ENCODE measurements at regions not wholly inside any gene's neighbourhood (a gene's known extent, or its start where the extent isn't known, plus 50 kb on each side); places are given as distances from the start of the nearest gene placed in this dataset.
A peak's percentile ranks its signal among the peaks of the same experiment; 100 is the strongest.

DNA sequence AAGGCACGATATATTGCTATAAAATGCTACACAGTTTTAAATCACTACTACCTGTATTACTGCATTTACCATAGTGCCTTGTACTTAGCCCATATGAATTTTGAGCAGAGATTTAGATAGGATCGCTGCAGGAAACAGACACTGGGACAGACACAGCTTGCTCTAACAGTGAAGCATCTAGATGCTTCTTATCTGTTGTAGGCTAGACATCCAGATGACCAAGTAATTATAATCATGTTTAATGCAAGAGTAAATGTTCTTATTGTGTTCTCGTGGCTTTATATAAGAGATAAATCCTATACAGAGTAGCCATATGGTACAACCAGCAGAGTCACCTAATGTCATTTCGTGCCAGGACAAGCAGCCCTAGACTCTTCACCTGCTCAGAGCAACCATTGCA is 92.8 kb downstream of the ASCL1 start:
- no peak overlapping the region for H3K27ac Mint-ChIP-seq
- H3K36me3 Mint-ChIP-seq (ENCODE audit: low read depth): no peaks in the 10 kb centered on the region
- H3K4me3 Mint-ChIP-seq (ENCODE audit: low read depth): no peak overlapping the region
- H3K4me1 Mint-ChIP-seq (ENCODE audit: low read depth): peaks cover 5% of the 10 kb centered on the region
- intact Hi-C loops (cut with micrococcal nuclease): no loop called here
- DNase-seq (ENCODE audit: low spot score): no peak
- H3K27me3 Mint-ChIP-seq (ENCODE audit: low read depth): no peaks in the 10 kb centered on the region
- H3K9me3 Mint-ChIP-seq: no peaks in the 10 kb centered on the region

DNA sequence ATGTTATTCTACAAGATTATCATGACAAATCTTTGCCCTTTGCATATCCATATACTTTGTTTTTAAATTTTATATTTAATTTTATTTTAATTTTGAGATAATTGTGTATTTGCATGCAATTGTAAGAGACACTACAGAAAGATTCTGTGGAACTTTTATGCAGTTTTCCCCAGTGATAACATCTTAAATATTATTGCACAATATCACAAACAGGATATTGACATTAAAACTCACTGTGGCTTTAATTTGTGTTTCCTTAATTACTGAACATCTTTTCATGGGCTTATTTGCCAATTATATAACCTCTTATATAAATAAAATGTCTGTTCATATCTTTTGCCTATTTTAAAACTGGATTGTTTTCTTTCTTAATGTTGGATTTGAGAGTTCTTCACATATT is 95.6 kb downstream of the ASCL1 start:
- Mint-ChIP-seq H3K4me1 (ENCODE audit: low read depth) (peaks cover 5% of the 10 kb centered on the region), H3K36me3 (ENCODE audit: low read depth) (no peaks in the 10 kb centered on the region), H3K9me3 (no peaks in the 10 kb centered on the region), H3K27me3 (ENCODE audit: low read depth) (no peaks in the 10 kb centered on the region), H3K4me3 (ENCODE audit: low read depth) (no peak overlapping the region), H3K27ac (no peak overlapping the region)
- intact Hi-C loops (cut with micrococcal nuclease): no loop called here
- no peak for DNase-seq (ENCODE audit: low spot score)

DNA sequence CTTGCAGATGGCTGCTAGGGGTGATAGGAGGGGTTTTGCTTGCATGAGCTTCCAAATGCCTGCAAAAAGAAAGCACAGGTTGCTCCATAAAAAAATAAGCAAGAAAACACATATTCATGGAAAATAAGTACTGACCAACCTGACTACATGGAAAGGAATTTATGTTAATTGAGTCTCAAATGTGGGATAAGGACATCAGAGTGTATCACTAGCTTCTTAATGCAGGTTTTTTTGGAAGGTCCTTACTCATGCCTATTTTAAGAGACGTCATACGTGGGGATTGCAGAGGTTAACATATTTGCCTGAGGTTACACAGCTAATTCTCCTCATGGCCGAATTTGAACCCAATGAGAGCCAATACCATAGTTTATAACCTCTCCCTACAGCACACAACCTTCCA is 116.2 kb downstream of the ASCL1 start:
- Mint-ChIP-seq H3K36me3 (ENCODE audit: low read depth) (no peaks in the 10 kb centered on the region), H3K4me3 (ENCODE audit: low read depth) (no peak overlapping the region), H3K4me1 (ENCODE audit: low read depth) (no peaks in the 10 kb centered on the region), H3K27me3 (ENCODE audit: low read depth) (no peaks in the 10 kb centered on the region), H3K27ac (no peak overlapping the region), H3K9me3 (no peaks in the 10 kb centered on the region)
- intact Hi-C loops (cut with micrococcal nuclease): no loop called here
- no peak for DNase-seq (ENCODE audit: low spot score)

DNA sequence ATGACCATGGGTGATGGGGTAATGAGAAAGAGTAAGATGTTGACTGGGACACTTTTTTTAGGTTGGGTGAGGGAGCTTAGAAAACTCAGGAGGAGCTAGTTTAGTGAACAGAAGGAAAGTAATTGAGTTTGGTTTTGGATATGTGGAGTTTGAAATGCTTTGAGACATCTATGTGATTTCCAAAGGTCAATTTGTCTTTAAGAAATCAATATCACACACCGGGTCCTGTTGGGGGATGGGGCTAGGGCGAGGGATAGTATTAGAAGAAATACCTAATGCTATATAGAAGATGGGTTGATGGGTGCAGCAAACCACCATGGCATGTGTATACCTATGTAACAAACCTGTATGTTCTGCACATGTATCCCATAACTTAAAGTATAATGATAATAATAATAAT is 118.4 kb downstream of the ASCL1 start:
- no peaks in the 10 kb centered on the region for H3K27me3 Mint-ChIP-seq (ENCODE audit: low read depth)
- intact Hi-C loops (cut with micrococcal nuclease): no loop called here
- no peak for DNase-seq (ENCODE audit: low spot score)

DNA sequence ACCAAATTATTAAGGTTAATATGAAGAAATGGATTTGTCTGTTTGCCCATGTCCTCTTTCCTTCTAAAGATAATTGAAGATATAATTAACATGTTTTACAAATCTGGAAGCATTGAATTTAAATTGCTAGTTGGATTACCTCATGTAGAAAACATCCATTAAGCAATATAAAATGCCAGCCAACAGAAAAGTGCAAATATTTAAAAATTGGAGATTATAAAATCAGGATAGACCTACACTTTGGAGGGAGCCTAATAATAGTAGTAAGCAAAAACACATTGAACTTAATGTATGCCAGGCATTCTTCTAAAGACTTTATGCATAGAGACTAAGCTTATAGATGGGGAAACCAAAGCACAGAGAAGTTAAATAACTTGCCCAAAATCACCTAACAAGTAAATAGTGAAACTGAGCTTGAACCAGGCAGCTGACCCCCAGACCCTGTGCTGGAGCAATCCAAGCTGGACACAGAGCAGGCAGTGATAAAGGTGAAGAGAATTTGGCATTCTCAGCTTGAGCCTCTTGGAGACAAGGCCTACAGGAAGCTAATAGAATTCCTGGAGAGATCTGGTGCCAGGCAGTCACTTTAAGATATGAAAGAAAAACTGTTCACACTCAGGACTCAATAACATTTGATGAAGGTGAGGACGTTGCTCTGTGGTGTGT is 119.8 kb downstream of the ASCL1 start:
- no peaks in the 10 kb centered on the region for H3K4me1 Mint-ChIP-seq (ENCODE audit: low read depth)
- H3K27me3 Mint-ChIP-seq (ENCODE audit: low read depth): no peaks in the 10 kb centered on the region
- no peak overlapping the region for H3K4me3 Mint-ChIP-seq (ENCODE audit: low read depth)
- no peaks in the 10 kb centered on the region for H3K9me3 Mint-ChIP-seq
- H3K27ac Mint-ChIP-seq: no peak overlapping the region
- H3K36me3 Mint-ChIP-seq (ENCODE audit: low read depth): no peaks in the 10 kb centered on the region
- DNase-seq (ENCODE audit: low spot score): no peak
- intact Hi-C loops (cut with micrococcal nuclease): no loop called here

More for the DNA sequence above, 118.4 kb downstream of the ASCL1 start:
- Mint-ChIP-seq H3K9me3 (no peaks in the 10 kb centered on the region), H3K4me1 (ENCODE audit: low read depth) (no peaks in the 10 kb centered on the region), H3K27ac (no peak overlapping the region), H3K36me3 (ENCODE audit: low read depth) (no peaks in the 10 kb centered on the region), H3K4me3 (ENCODE audit: low read depth) (no peak overlapping the region)

DNA sequence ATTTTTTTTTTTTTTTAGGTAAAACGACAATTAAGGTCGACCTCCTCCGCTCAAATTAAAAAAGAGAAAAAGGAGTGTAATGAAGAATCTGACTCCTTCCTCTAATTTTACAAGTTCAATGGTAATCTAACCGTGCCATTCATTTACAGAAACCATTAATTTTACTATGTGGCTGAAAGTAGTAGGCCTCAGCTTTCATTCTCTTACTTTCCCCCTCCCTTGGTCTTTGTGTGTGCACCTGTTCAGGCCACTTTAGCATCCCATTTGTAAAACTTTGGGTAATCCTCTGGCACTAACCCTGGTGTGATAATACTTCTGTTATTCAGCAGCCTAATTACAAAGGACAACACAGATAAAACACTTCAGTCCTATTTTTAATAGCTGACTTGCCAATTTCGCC is 128.1 kb downstream of the ASCL1 start:
- no peak for DNase-seq (ENCODE audit: low spot score)
- no peak overlapping the region for H3K4me3 Mint-ChIP-seq (ENCODE audit: low read depth)
- no peaks in the 10 kb centered on the region for H3K4me1 Mint-ChIP-seq (ENCODE audit: low read depth)
- H3K27ac Mint-ChIP-seq: no peak overlapping the region
- intact Hi-C loops (cut with micrococcal nuclease): no loop called here
- no peaks in the 10 kb centered on the region for H3K9me3 Mint-ChIP-seq
- no peaks in the 10 kb centered on the region for H3K36me3 Mint-ChIP-seq (ENCODE audit: low read depth)
- no peaks in the 10 kb centered on the region for H3K27me3 Mint-ChIP-seq (ENCODE audit: low read depth)

DNA sequence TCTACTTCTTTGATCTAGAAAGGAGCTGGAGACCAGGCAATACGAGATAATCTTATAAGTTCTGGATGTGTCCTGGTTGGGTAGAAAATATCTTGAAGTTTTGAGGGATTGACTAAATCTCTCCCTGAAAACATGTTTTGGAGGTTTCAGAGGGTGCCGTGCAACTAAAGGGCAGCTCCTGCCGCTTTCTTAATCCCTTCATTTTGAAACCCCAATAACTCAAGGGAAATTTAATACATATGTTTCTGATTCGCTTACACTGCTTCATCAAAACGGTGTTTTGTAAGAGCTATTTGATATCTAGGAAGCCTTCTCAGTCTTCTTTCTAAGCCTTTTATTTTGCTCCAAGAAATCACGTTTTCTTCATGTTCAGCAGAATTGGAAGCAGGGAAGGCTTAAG is 129.0 kb downstream of the ASCL1 start:
- intact Hi-C loops (cut with micrococcal nuclease): no loop called here
- H3K9me3 Mint-ChIP-seq: no peaks in the 10 kb centered on the region
- H3K4me3 Mint-ChIP-seq (ENCODE audit: low read depth): no peak overlapping the region
- no peak for DNase-seq (ENCODE audit: low spot score)
- no peak overlapping the region for H3K27ac Mint-ChIP-seq
- no peaks in the 10 kb centered on the region for H3K27me3 Mint-ChIP-seq (ENCODE audit: low read depth)
- H3K36me3 Mint-ChIP-seq (ENCODE audit: low read depth): no peaks in the 10 kb centered on the region
- no peaks in the 10 kb centered on the region for H3K4me1 Mint-ChIP-seq (ENCODE audit: low read depth)

DNA sequence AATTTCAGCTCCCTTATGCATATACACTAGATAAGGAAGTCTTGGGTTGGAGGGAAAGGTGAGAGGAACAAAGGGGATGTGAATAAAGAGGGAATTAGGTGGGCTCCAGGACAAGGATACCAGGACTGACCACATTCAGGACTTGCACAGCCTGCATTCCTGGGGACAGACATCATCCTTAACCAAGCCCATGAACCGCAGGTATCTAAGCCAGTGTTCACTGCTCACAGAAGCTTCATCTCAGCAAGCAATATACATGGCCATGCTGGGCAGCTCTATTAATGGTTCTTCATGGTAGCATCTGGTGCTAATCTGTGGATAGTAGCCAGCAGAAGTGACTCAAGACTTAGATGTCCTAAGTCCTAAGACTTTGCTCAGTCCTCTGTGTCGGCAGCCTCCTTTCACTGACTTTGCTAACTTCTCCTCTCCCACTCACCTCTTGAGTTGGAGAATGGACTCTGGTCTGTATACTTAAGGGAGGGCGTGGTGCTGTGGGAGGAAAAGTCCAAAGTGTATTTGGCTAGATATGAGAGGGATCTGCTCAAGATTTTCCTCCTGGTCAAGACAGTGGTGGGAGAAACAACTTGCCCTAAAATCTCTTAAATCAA is 136.1 kb downstream of the ASCL1 start:
- DNase-seq (ENCODE audit: low spot score): no peak
- intact Hi-C loops (cut with micrococcal nuclease): no loop called here
- no peak overlapping the region for H3K27ac Mint-ChIP-seq
- no peaks in the 10 kb centered on the region for H3K9me3 Mint-ChIP-seq
- H3K36me3 Mint-ChIP-seq (ENCODE audit: low read depth): no peaks in the 10 kb centered on the region
- H3K4me1 Mint-ChIP-seq (ENCODE audit: low read depth): no peaks in the 10 kb centered on the region
- H3K4me3 Mint-ChIP-seq (ENCODE audit: low read depth): no peak overlapping the region
- H3K27me3 Mint-ChIP-seq (ENCODE audit: low read depth): no peaks in the 10 kb centered on the region

DNA sequence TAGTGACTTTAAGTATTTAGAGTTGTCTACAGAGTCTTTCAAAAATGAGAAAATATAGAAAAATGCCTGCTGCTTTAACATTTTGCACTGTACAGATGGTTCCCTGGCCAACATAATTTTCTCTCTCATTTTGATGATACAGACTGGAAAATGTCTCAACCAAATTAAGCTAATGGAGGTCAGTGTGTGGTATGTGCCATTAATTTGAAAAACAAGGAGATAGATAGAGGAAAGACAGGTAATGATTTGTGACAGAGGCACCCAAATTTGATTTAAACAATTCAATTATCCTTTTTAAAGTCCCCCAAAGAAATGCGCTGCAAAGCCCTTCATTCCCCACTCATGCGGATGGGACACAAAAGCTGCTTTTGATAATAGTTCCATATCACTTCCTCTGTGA is 140.0 kb downstream of the ASCL1 start:
- Mint-ChIP-seq H3K9me3 (peaks cover 3% of the 10 kb centered on the region), H3K27me3 (ENCODE audit: low read depth) (no peaks in the 10 kb centered on the region), H3K27ac (no peak overlapping the region), H3K4me1 (ENCODE audit: low read depth) (peaks cover 1% of the 10 kb centered on the region), H3K4me3 (ENCODE audit: low read depth) (no peak overlapping the region), H3K36me3 (ENCODE audit: low read depth) (no peaks in the 10 kb centered on the region)
- intact Hi-C loops (cut with micrococcal nuclease): no loop called here
- DNase-seq (ENCODE audit: low spot score): no peak

DNA sequence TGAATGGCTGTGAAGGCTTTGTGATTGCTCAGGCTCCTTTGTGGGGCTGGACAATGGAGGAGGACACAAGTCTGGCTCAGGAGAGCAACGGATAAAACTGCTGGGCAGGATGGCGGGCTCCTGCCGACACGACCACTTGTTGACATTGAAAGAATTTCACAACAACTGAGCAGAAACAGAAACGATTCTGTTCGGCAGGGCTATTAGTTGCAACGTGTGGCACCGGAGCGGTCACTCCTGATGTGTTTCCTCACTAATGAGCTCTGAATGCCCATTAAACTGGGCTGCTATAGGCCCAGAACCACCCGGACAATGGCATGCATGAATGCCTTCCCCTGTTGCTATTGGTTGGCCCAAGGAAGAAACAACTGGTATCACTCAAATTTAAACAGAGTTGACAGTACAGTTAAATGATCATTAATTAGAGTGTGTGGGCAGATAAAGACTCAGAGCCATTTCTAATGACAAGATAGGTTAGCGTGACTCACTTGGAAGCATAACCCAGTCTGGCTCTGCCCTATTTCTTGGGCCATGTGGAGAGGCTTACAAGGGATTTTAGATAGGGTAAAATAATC is 142.9 kb downstream of the ASCL1 start:
- H3K27me3 Mint-ChIP-seq (ENCODE audit: low read depth): no peaks in the 10 kb centered on the region
- H3K36me3 Mint-ChIP-seq (ENCODE audit: low read depth): no peaks in the 10 kb centered on the region
- H3K9me3 Mint-ChIP-seq: peaks cover 3% of the 10 kb centered on the region
- intact Hi-C loops (cut with micrococcal nuclease): no loop called here
- H3K27ac Mint-ChIP-seq: no peak overlapping the region
- H3K4me3 Mint-ChIP-seq (ENCODE audit: low read depth): no peak overlapping the region
- no peak for DNase-seq (ENCODE audit: low spot score)
- peaks cover 1% of the 10 kb centered on the region for H3K4me1 Mint-ChIP-seq (ENCODE audit: low read depth)

DNA sequence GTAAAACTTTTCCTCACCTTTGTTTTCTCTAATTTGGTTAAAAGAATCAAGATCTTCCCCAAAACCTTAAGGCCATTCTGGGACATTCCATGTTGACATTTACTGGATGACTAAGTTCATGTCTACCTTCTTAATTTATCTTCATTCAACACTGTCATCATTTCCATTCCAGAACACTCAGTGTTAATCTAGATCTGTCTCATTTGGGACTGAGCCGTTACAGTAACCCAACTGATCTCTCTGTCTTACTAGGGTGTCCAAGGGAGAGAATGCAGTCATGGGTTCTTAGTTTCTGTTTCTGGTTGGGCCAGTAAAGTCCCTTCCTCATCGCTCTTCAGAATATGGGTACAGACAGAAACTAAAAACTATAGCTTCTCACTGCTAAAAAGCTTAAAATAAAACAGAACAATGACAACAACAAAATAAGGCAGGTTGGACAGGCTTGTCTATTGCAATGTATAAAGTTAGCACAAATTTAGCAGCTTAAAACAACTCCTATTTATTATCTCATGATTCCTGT is 144.8 kb downstream of the ASCL1 start:
- no peak for DNase-seq (ENCODE audit: low spot score)
- Mint-ChIP-seq H3K27me3 (ENCODE audit: low read depth) (no peaks in the 10 kb centered on the region), H3K4me1 (ENCODE audit: low read depth) (peaks cover 3% of the 10 kb centered on the region), H3K9me3 (peaks cover 3% of the 10 kb centered on the region), H3K36me3 (ENCODE audit: low read depth) (no peaks in the 10 kb centered on the region), H3K4me3 (ENCODE audit: low read depth) (no peak overlapping the region), H3K27ac (peak overlapping the region; percentile 19)
- intact Hi-C loops (cut with micrococcal nuclease): no loop called here

DNA sequence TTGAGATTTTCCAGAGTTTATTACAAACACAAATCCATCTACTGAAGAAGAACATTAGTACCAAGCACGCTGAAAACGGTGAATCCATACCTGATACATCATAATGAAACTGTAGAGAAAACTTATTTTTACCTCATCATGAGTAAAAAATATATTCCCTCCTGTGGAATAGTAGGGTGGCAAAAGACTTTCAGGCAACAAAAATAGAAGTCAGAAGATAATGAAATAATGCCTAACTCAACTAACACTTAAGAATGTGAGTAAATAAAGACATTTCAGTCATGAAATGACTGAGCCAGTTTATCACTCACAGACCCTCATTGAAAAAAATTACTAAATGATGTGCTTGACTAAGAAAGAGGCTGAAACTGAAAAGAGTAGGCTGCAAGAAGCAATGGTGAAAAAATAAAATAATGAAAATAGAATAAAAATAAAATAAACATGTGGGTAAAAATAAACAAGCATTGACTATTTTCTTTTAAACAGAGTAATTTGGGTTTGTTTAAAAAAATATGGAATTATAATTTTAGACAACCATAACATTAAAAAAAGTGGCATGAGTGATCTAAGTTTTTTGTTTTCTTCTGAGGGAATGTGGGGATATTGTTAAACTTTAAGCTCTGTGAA is 148.6 kb downstream of the ASCL1 start:
- H3K36me3 Mint-ChIP-seq (ENCODE audit: low read depth): no peaks in the 10 kb centered on the region
- no peak overlapping the region for H3K27ac Mint-ChIP-seq
- no peaks in the 10 kb centered on the region for H3K27me3 Mint-ChIP-seq (ENCODE audit: low read depth)
- no peak overlapping the region for H3K4me3 Mint-ChIP-seq (ENCODE audit: low read depth)
- H3K4me1 Mint-ChIP-seq (ENCODE audit: low read depth): peaks cover 3% of the 10 kb centered on the region
- DNase-seq (ENCODE audit: low spot score): no peak
- intact Hi-C loops (cut with micrococcal nuclease): no loop called here
- peaks cover 2% of the 10 kb centered on the region for H3K9me3 Mint-ChIP-seq

DNA sequence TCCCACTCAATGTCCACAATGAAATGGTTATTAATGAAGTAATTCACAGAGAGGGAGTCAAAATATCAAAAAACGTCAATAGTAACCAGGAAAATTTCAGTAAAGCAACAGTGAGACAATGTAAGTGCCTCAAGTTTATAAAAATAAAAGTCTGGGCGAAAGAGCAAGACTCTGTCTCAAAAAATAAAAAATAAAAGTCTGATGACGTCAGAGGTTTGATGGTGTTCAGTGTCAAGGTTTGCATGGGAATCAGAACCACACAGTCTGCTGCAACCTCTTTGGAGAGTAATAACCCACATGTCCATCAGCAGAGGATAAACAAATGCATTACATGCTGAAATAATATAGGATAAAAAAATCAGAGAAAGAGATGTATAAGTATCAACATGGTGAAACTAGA is 152.4 kb downstream of the ASCL1 start:
- intact Hi-C loops (cut with micrococcal nuclease): no loop called here
- H3K9me3 Mint-ChIP-seq: no peaks in the 10 kb centered on the region
- H3K27ac Mint-ChIP-seq: no peak overlapping the region
- peaks cover 2% of the 10 kb centered on the region for H3K4me1 Mint-ChIP-seq (ENCODE audit: low read depth)
- H3K36me3 Mint-ChIP-seq (ENCODE audit: low read depth): no peaks in the 10 kb centered on the region
- H3K27me3 Mint-ChIP-seq (ENCODE audit: low read depth): no peaks in the 10 kb centered on the region
- no peak for DNase-seq (ENCODE audit: low spot score)
- no peak overlapping the region for H3K4me3 Mint-ChIP-seq (ENCODE audit: low read depth)

Data from activated T-helper 2 cell treated with anti-CD3 and anti-CD28 coated beads, Interferon-gamma antibody, Interleukin-2, Interleukin-4, amounts not matched to agents 10 μg/mL and 5 μg/mL and 100 μg/mL, durations not matched to agents 14 hours and 24 hours and 36 hours (primary cell).